ENCODE measurements at regions not wholly inside any gene's neighbourhood (a gene's known extent, or its start where the extent isn't known, plus 50 kb on each side); places are given as distances from the start of the nearest gene placed in this dataset.

GRCh38 chr13:74045583-74045982 is 88.6 kb downstream of the KLF12 start:
- H3K27me3 ChIP-seq (ENCODE audit: control insufficient read depth, insufficient read depth, low read length), result no peaks in the 10 kb centered on the region
- H3K4me3 ChIP-seq (ENCODE audit: low read length), result no peak overlapping the region
- H3K36me3 ChIP-seq (ENCODE audit: control insufficient read depth, insufficient read depth, low read length), result no peaks in the 10 kb centered on the region
- no peak overlapping the region for H3K27ac ChIP-seq (ENCODE audit: low read length)
- DNase-seq, result no peak
- no peaks in the 10 kb centered on the region for H3K9me3 ChIP-seq (replicated peaks; ENCODE audit: control insufficient read depth, low read depth, low read length)
- 100% methylated on average over 2 of the region's 6 CpGs for WGBS (ENCODE audit: insufficient coverage)
- H3K4me1 ChIP-seq (ENCODE audit: control insufficient read depth, insufficient read depth, low read length), result peaks cover 12% of the 10 kb centered on the region

- no peaks in the 10 kb centered on the region for H3K27me3 ChIP-seq (ENCODE audit: control insufficient read depth, insufficient read depth, low read length)
- no CpG with 5 or more reads among the region's 5 CpGs for WGBS (ENCODE audit: insufficient coverage)
- peaks cover 8% of the 10 kb centered on the region for H3K4me1 ChIP-seq (ENCODE audit: control insufficient read depth, insufficient read depth, low read length)
- no peak overlapping the region for H3K27ac ChIP-seq (ENCODE audit: low read length)
- DNase-seq, result peak; percentile 76
- no peak overlapping the region for H3K4me3 ChIP-seq (ENCODE audit: low read length)
- H3K36me3 ChIP-seq (ENCODE audit: control insufficient read depth, insufficient read depth, low read length), result no peaks in the 10 kb centered on the region
- no peaks in the 10 kb centered on the region for H3K9me3 ChIP-seq (replicated peaks; ENCODE audit: control insufficient read depth, low read depth, low read length)
Measured at GRCh38 chr13:74043237-74043636, 91.0 kb downstream of the KLF12 start.

GRCh38 chr13:74040200-74040599 is 94.0 kb downstream of the KLF12 start:
- H3K27ac ChIP-seq (ENCODE audit: low read length), result peak overlapping the region; percentile 1
- 60% methylated on average over 1 of the region's 4 CpGs for WGBS (ENCODE audit: insufficient coverage)
- no peaks in the 10 kb centered on the region for H3K36me3 ChIP-seq (ENCODE audit: control insufficient read depth, insufficient read depth, low read length)
- no peaks in the 10 kb centered on the region for H3K4me1 ChIP-seq (ENCODE audit: control insufficient read depth, insufficient read depth, low read length)
- no peaks in the 10 kb centered on the region for H3K9me3 ChIP-seq (replicated peaks; ENCODE audit: control insufficient read depth, low read depth, low read length)
- peak; percentile 36 for DNase-seq
- no peak overlapping the region for H3K4me3 ChIP-seq (ENCODE audit: low read length)
- H3K27me3 ChIP-seq (ENCODE audit: control insufficient read depth, insufficient read depth, low read length), result no peaks in the 10 kb centered on the region

GRCh38 chr13:74039667-74040066 is 94.5 kb downstream of the KLF12 start:
- no peaks in the 10 kb centered on the region for H3K27me3 ChIP-seq (ENCODE audit: control insufficient read depth, insufficient read depth, low read length)
- H3K36me3 ChIP-seq (ENCODE audit: control insufficient read depth, insufficient read depth, low read length), result no peaks in the 10 kb centered on the region
- H3K4me1 ChIP-seq (ENCODE audit: control insufficient read depth, insufficient read depth, low read length), result no peaks in the 10 kb centered on the region
- no peaks in the 10 kb centered on the region for H3K9me3 ChIP-seq (replicated peaks; ENCODE audit: control insufficient read depth, low read depth, low read length)
- DNase-seq, result no peak
- no peak overlapping the region for H3K4me3 ChIP-seq (ENCODE audit: low read length)
- no CpG with 5 or more reads among the region's 3 CpGs for WGBS (ENCODE audit: insufficient coverage)
- H3K27ac ChIP-seq (ENCODE audit: low read length), result no peak overlapping the region

GRCh38 chr13:74039154-74039553 is 95.0 kb downstream of the KLF12 start:
- Histone ChIP-seq H3K27ac (ENCODE audit: low read length) (no peak overlapping the region), H3K36me3 (ENCODE audit: control insufficient read depth, insufficient read depth, low read length) (no peaks in the 10 kb centered on the region), H3K4me3 (ENCODE audit: low read length) (no peak overlapping the region), H3K4me1 (ENCODE audit: control insufficient read depth, insufficient read depth, low read length) (no peaks in the 10 kb centered on the region), H3K9me3 (replicated peaks; ENCODE audit: control insufficient read depth, low read depth, low read length) (no peaks in the 10 kb centered on the region), H3K27me3 (ENCODE audit: control insufficient read depth, insufficient read depth, low read length) (no peaks in the 10 kb centered on the region)
- DNase-seq, result no peak
- WGBS (ENCODE audit: insufficient coverage), result no CpG with 5 or more reads among the region's 2 CpGs

- H3K4me1 ChIP-seq (ENCODE audit: control insufficient read depth, insufficient read depth, low read length), result no peaks in the 10 kb centered on the region
- H3K27ac ChIP-seq (ENCODE audit: low read length), result no peak overlapping the region
- no peaks in the 10 kb centered on the region for H3K36me3 ChIP-seq (ENCODE audit: control insufficient read depth, insufficient read depth, low read length)
- H3K9me3 ChIP-seq (replicated peaks; ENCODE audit: control insufficient read depth, low read depth, low read length), result no peaks in the 10 kb centered on the region
- no peak for DNase-seq
- H3K27me3 ChIP-seq (ENCODE audit: control insufficient read depth, insufficient read depth, low read length), result no peaks in the 10 kb centered on the region
- H3K4me3 ChIP-seq (ENCODE audit: low read length), result no peak overlapping the region
Measured at GRCh38 chr13:74037762-74038161, 96.4 kb downstream of the KLF12 start.

GRCh38 chr13:74036373-74036772 is 97.8 kb downstream of the KLF12 start:
- no peak for DNase-seq

GRCh38 chr13:74035896-74036295 is 98.3 kb downstream of the KLF12 start:
- Histone ChIP-seq H3K9me3 (replicated peaks; ENCODE audit: control insufficient read depth, low read depth, low read length) (no peaks in the 10 kb centered on the region), H3K27me3 (ENCODE audit: control insufficient read depth, insufficient read depth, low read length) (no peaks in the 10 kb centered on the region), H3K27ac (ENCODE audit: low read length) (no peak overlapping the region), H3K36me3 (ENCODE audit: control insufficient read depth, insufficient read depth, low read length) (no peaks in the 10 kb centered on the region), H3K4me1 (ENCODE audit: control insufficient read depth, insufficient read depth, low read length) (no peaks in the 10 kb centered on the region), H3K4me3 (ENCODE audit: low read length) (no peak overlapping the region)
- 86% methylated on average over 3 of the region's 3 CpGs for WGBS (ENCODE audit: insufficient coverage)
- no peak for DNase-seq

More at GRCh38 chr13:74036373-74036772, 97.8 kb downstream of the KLF12 start:
- no peaks in the 10 kb centered on the region for H3K4me1 ChIP-seq (ENCODE audit: control insufficient read depth, insufficient read depth, low read length)
- no peaks in the 10 kb centered on the region for H3K27me3 ChIP-seq (ENCODE audit: control insufficient read depth, insufficient read depth, low read length)
- no peaks in the 10 kb centered on the region for H3K36me3 ChIP-seq (ENCODE audit: control insufficient read depth, insufficient read depth, low read length)
- no peaks in the 10 kb centered on the region for H3K9me3 ChIP-seq (replicated peaks; ENCODE audit: control insufficient read depth, low read depth, low read length)
- H3K27ac ChIP-seq (ENCODE audit: low read length), result no peak overlapping the region
- no peak overlapping the region for H3K4me3 ChIP-seq (ENCODE audit: low read length)
- 60% methylated on average over 1 of the region's 2 CpGs for whole genome bisulfite sequencing (ENCODE audit: insufficient coverage)

- Histone ChIP-seq H3K36me3 (ENCODE audit: control insufficient read depth, insufficient read depth, low read length) (no peaks in the 10 kb centered on the region), H3K4me1 (ENCODE audit: control insufficient read depth, insufficient read depth, low read length) (no peaks in the 10 kb centered on the region), H3K27ac (ENCODE audit: low read length) (peak overlapping the region; percentile 22), H3K4me3 (ENCODE audit: low read length) (no peak overlapping the region), H3K9me3 (replicated peaks; ENCODE audit: control insufficient read depth, low read depth, low read length) (no peaks in the 10 kb centered on the region), H3K27me3 (ENCODE audit: control insufficient read depth, insufficient read depth, low read length) (no peaks in the 10 kb centered on the region)
- peak; percentile 52 for DNase-seq
- 80% methylated on average over 4 of the region's 4 CpGs for WGBS (ENCODE audit: insufficient coverage)
Measured at GRCh38 chr13:74032325-74032724, 101.9 kb downstream of the KLF12 start.

- peaks cover 5% of the 10 kb centered on the region for H3K36me3 ChIP-seq (ENCODE audit: control insufficient read depth, insufficient read depth, low read length)
- no peaks in the 10 kb centered on the region for H3K27me3 ChIP-seq (ENCODE audit: control insufficient read depth, insufficient read depth, low read length)
- WGBS (ENCODE audit: insufficient coverage), result 86% methylated on average over 1 of the region's 4 CpGs
- no peak for DNase-seq
- H3K27ac ChIP-seq (ENCODE audit: low read length), result no peak overlapping the region
- no peaks in the 10 kb centered on the region for H3K4me1 ChIP-seq (ENCODE audit: control insufficient read depth, insufficient read depth, low read length)
- H3K9me3 ChIP-seq (replicated peaks; ENCODE audit: control insufficient read depth, low read depth, low read length), result no peaks in the 10 kb centered on the region
- no peak overlapping the region for H3K4me3 ChIP-seq (ENCODE audit: low read length)
Measured at GRCh38 chr13:74027161-74027779, 106.9 kb downstream of the KLF12 start.

- no peak for DNase-seq
- Histone ChIP-seq H3K36me3 (ENCODE audit: control insufficient read depth, insufficient read depth, low read length) (peaks cover 5% of the 10 kb centered on the region), H3K9me3 (replicated peaks; ENCODE audit: control insufficient read depth, low read depth, low read length) (no peaks in the 10 kb centered on the region), H3K4me3 (ENCODE audit: low read length) (no peak overlapping the region), H3K27ac (ENCODE audit: low read length) (no peak overlapping the region), H3K4me1 (ENCODE audit: control insufficient read depth, insufficient read depth, low read length) (no peaks in the 10 kb centered on the region), H3K27me3 (ENCODE audit: control insufficient read depth, insufficient read depth, low read length) (no peaks in the 10 kb centered on the region)
- 21% methylated on average over 3 of the region's 4 CpGs for WGBS (ENCODE audit: insufficient coverage)
Measured at GRCh38 chr13:74026753-74027152, 107.5 kb downstream of the KLF12 start.

Data from muscle of leg (tissue), 3 donors.